ENCODE measurements at regions not wholly inside any gene's neighbourhood (a gene's known extent, or its start where the extent isn't known, plus 50 kb on each side); places are given as distances from the start of the nearest gene placed in this dataset.

- Mint-ChIP-seq H3K27me3 (ENCODE audit: low read depth) (no peaks in the 10 kb centered on the region), H3K9me3 (ENCODE audit: low read depth) (peaks cover 16% of the 10 kb centered on the region), H3K4me3 (ENCODE audit: unreplicated experiment) (no peak overlapping the region), H3K27ac (ENCODE audit: unreplicated experiment) (no peak overlapping the region), H3K36me3 (ENCODE audit: low read depth) (no peaks in the 10 kb centered on the region), H3K4me1 (ENCODE audit: low read depth) (no peaks in the 10 kb centered on the region)
- TF ChIP-seq, protein P1, sequence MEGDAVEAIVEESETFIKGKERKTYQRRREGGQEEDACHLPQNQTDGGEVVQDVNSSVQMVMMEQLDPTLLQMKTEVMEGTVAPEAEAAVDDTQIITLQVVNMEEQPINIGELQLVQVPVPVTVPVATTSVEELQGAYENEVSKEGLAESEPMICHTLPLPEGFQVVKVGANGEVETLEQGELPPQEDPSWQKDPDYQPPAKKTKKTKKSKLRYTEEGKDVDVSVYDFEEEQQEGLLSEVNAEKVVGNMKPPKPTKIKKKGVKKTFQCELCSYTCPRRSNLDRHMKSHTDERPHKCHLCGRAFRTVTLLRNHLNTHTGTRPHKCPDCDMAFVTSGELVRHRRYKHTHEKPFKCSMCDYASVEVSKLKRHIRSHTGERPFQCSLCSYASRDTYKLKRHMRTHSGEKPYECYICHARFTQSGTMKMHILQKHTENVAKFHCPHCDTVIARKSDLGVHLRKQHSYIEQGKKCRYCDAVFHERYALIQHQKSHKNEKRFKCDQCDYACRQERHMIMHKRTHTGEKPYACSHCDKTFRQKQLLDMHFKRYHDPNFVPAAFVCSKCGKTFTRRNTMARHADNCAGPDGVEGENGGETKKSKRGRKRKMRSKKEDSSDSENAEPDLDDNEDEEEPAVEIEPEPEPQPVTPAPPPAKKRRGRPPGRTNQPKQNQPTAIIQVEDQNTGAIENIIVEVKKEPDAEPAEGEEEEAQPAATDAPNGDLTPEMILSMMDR (IDR thresholded peaks at IDR 0.05): no peak
- no peak for DNase-seq (ENCODE audit: low spot score)
Measured at GRCh38 chr2:81872006-81872405, 1567.5 kb upstream of the LRRTM1 start.

GRCh38 chr2:81870119-81870518 lies 1565.6 kb upstream of the LRRTM1 start:
- H3K4me3 Mint-ChIP-seq (ENCODE audit: unreplicated experiment): no peak overlapping the region
- no peaks in the 10 kb centered on the region for H3K4me1 Mint-ChIP-seq (ENCODE audit: low read depth)
- TF ChIP-seq, protein P1 (IDR thresholded peaks at IDR 0.05): no peak
- no peaks in the 10 kb centered on the region for H3K36me3 Mint-ChIP-seq (ENCODE audit: low read depth)
- H3K9me3 Mint-ChIP-seq (ENCODE audit: low read depth): peaks cover 16% of the 10 kb centered on the region
- H3K27ac Mint-ChIP-seq (ENCODE audit: unreplicated experiment): no peak overlapping the region
- no peak for DNase-seq (ENCODE audit: low spot score)
- no peaks in the 10 kb centered on the region for H3K27me3 Mint-ChIP-seq (ENCODE audit: low read depth)

GRCh38 chr2:81858998-81859397 lies 1554.4 kb upstream of the LRRTM1 start:
- Mint-ChIP-seq H3K9me3 (ENCODE audit: low read depth) (peaks cover 5% of the 10 kb centered on the region), H3K36me3 (ENCODE audit: low read depth) (no peaks in the 10 kb centered on the region), H3K4me3 (ENCODE audit: unreplicated experiment) (no peak overlapping the region), H3K27ac (ENCODE audit: unreplicated experiment) (no peak overlapping the region), H3K27me3 (ENCODE audit: low read depth) (no peaks in the 10 kb centered on the region), H3K4me1 (ENCODE audit: low read depth) (no peaks in the 10 kb centered on the region)
- DNase-seq (ENCODE audit: low spot score): no peak
- TF ChIP-seq, protein P1 (IDR thresholded peaks at IDR 0.05): no peak

DNA sequence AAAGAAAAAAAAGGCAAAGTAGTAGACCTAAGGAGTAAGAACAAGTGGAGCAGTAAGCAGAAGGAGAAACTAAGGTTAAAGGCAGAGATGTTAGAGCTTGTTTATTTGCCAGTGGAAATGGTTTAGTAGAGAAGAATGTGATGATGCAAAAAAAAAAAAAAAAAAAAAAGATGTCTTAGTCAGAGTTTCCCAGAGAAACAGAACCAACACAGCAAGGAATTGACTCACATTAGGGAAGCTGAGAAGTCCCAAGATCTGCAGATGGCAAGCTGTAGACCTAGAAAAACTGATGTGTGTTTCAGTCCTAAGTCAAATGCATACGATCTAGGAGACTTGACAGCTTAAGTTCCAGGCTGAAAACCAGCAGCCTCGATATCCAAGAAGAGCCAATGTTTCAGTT lies 1548.8 kb upstream of the LRRTM1 start:
- Mint-ChIP-seq H3K4me1 (ENCODE audit: low read depth) (no peaks in the 10 kb centered on the region), H3K27ac (ENCODE audit: unreplicated experiment) (no peak overlapping the region), H3K27me3 (ENCODE audit: low read depth) (no peaks in the 10 kb centered on the region), H3K36me3 (ENCODE audit: low read depth) (no peaks in the 10 kb centered on the region), H3K9me3 (ENCODE audit: low read depth) (no peaks in the 10 kb centered on the region), H3K4me3 (ENCODE audit: unreplicated experiment) (no peak overlapping the region)
- TF ChIP-seq, protein P1 (IDR thresholded peaks at IDR 0.05): no peak
- DNase-seq (ENCODE audit: low spot score): no peak

DNA sequence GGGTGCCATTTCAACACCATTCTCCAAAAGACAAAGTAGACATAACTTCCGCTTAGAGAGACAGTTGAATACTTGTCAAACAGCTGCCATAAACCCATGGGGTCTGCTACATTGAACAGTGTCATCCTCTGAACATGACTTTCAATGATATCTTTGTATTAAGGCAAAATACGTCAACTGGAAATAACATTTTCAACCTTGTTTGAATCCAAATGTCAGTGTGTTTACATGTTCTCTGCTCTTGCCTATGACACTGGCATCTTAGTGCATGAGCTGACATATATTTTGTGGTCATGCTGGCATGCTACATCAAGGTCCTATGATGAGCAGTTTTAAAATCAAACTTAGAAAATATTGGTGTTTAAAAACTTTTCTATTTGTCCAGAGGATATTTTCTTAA lies 1548.1 kb upstream of the LRRTM1 start:
- H3K27me3 Mint-ChIP-seq (ENCODE audit: low read depth): no peaks in the 10 kb centered on the region
- no peaks in the 10 kb centered on the region for H3K9me3 Mint-ChIP-seq (ENCODE audit: low read depth)
- no peak overlapping the region for H3K27ac Mint-ChIP-seq (ENCODE audit: unreplicated experiment)
- H3K36me3 Mint-ChIP-seq (ENCODE audit: low read depth): no peaks in the 10 kb centered on the region
- TF ChIP-seq, protein P1 (IDR thresholded peaks at IDR 0.05): no peak
- no peak overlapping the region for H3K4me3 Mint-ChIP-seq (ENCODE audit: unreplicated experiment)
- no peaks in the 10 kb centered on the region for H3K4me1 Mint-ChIP-seq (ENCODE audit: low read depth)
- DNase-seq (ENCODE audit: low spot score): no peak

Measured in chondrocyte (in vitro differentiated cells).